Transverse colon (tissue), 4 donors: ENCODE measurements at regions not wholly inside any gene's neighbourhood (a gene's known extent, or its start where the extent isn't known, plus 50 kb on each side); places are given as distances from the start of the nearest gene placed in this dataset.

Source experiments
- DNase-seq: peaks from one replicate; pipeline ENCODE4 v3.0.0-alpha.2; 2019
- H3K27ac ChIP-seq, 4 donors: fragments of 200-600 bp; sonication (generic); 2 replicates each; pipeline ENCODE4 v1.5.1; 2016 to 2018; ENCODE audit warnings: inconsistent platforms in 4 of 4
- H3K27me3 ChIP-seq: fragments of 200-600 bp; sonication (generic); 2 replicates; pipeline ENCODE4 v1.5.1; 2017; ENCODE audit warnings: inconsistent platforms
- H3K36me3 ChIP-seq, 4 donors: fragments of 200-600 bp; sonication (generic); 2 replicates each; pipeline ENCODE4 v1.5.1; 2017 to 2019; ENCODE audit warnings: inconsistent platforms in 4 of 4
- H3K4me1 ChIP-seq, 4 donors: fragments of 200-600 bp; sonication (generic); 2 replicates each; pipeline ENCODE4 v1.5.1; 2017 to 2020; ENCODE audit warnings: inconsistent platforms in 4 of 4
- H3K4me3 ChIP-seq, 4 donors: fragments of 200-600 bp; sonication (generic); 1 replicate in 1 of 4; 2 replicates in 3 of 4; pipeline versions ENCODE4 v1.5.1 to v1.6.1; 2017 to 2019; ENCODE audit warnings: inconsistent platforms in 4 of 4
- H3K9me3 ChIP-seq, 2 donors: fragments of 200-600 bp; sonication (generic); 2 replicates each; pipeline ENCODE4 v1.5.1; 2017 to 2019; ENCODE audit warnings: inconsistent platforms in 2 of 2
- CTCF ChIP-seq, 5 experiments: fragments of 200-600 bp in 3 of 5; fragments of 450-650 bp in 2 of 5; sonication (generic) in 3 of 5; IDR thresholded peaks; 1 replicate in 2 of 5; 2 replicates in 3 of 5; pipeline ENCODE4 v1.5.1; 2016 to 2017; ENCODE audit warnings: antibody characterized with exemption in 5 of 5, inconsistent platforms in 3 of 5, mild to moderate bottlenecking in 2 of 5, moderate library complexity in 1 of 5
- EP300 ChIP-seq: sonication (generic); formaldehyde crosslinking; IDR thresholded peaks from one replicate; pipeline ENCODE4 v1.6.1; 2017; ENCODE audit warnings: antibody characterized with exemption, low read depth
- POLR2A ChIP-seq: fragments of 450-650 bp; IDR thresholded peaks from one replicate; pipeline ENCODE4 v1.6.1; 2016; ENCODE audit warnings: antibody characterized with exemption, mild to moderate bottlenecking, moderate library complexity
- POLR2AphosphoS5 ChIP-seq, 3 donors: sonication (generic); formaldehyde crosslinking; IDR thresholded peaks; one replicate each; pipeline ENCODE4 v1.6.1; 2016; ENCODE audit warnings: antibody characterized with exemption in 3 of 3
- WGBS, 2 donors: methylation state at CpG; one replicate each; pipeline ENCODE4 v1.1.5; 2018; ENCODE audit warnings: low coverage in 1 of 2; 5-methylcytosine and 5-hydroxymethylcytosine counted together
- in situ Hi-C, 4 donors: fragments of 200-750 bp; cut with MboI; loops; one replicate each; pipeline versions ENCODE4 v1.15.0 to v1.15.1; 2017; ENCODE audit warnings: low sequenced_read_pairs in 3 of 4, low pct_ligation_motif_present in 1 of 4, low pct_unique_long_range_greater_than_20kb in 1 of 4
- intact Hi-C: fragments of 100-400 bp; cut with DNase I; formaldehyde crosslinking; loops from one replicate; pipeline ENCODE4 v1.15.1; 2023; ENCODE audit warnings: low total_unique reads

DNA sequence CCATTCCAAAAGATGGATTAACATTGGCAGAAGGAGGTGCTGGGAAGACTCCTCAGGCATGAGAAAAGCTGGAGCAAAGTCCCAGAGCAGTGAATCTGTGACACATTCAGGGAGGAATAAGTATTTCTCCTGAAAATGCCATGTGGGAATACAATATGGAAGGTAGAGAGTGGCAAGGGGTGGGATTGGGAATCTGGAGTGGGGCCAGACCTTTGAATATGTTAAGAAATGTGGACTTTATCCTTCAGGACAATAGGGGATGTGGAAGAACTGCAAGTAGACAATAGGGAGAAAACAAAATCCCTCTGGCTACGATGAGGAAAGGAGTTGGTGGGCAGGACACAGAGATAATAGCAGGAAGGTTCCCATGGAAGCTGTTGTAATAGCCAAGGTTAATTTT is 305.6 kb upstream of the TGFBR2 start:
- Histone ChIP-seq H3K36me3 (no peaks in the 10 kb centered on the region), H3K27me3 (no peaks in the 10 kb centered on the region), H3K9me3 (no peaks in the 10 kb centered on the region), H3K4me3 (no peak overlapping the region), H3K4me1 (no peaks in the 10 kb centered on the region), H3K27ac (no peak overlapping the region)
- no peak for TF ChIP-seq POLR2A
- TF ChIP-seq CTCF (IDR thresholded peaks at IDR 0.05): no peak
- no peak for TF ChIP-seq EP300
- TF ChIP-seq POLR2AphosphoS5 (IDR thresholded peaks at IDR 0.05): no peak
- DNase-seq: no peak
- intact Hi-C loops: no loop called here
- WGBS, 2 donors: 71 to 81% methylated on average over 1 of the region's 1 CpG
- in situ Hi-C loops: no loop called here

DNA sequence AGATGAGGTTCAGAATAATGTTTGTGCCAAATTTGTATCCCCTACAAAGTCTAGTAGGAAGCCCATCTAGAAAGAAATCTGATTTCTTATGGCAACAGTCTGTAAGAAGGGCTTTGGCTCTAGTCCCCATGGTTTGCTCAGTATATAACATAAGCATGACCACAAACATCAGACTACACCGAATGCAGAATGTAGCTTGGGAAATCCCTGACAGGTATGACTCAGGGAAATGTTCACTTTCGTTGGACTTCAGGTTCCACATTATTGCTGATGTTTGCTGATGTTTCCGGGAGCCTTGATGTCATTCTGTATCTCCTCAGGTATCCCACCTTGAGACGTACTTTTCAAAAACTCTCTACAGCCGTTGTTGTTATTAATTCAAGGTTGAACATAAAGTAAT is 304.4 kb upstream of the TGFBR2 start:
- intact Hi-C loops: no loop called here

DNA sequence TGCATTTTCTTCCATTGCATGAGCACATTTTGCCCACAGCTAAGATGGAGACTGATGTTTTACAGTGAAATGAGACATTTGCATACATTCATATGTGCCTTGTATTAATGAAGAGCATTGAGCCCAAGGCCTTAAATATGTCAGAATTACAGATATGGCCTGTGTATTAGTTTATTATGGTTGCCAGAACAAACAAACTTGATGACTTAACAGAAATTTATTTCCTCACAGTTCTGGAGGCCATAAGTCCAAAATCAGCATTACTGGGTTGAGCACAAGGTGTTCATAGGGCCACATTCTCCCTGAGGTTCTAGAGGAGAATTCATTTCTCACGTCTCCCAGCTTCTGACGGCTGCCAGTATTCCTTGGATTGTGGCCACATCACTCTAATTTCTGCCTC is 302.6 kb upstream of the TGFBR2 start:
- WGBS, 2 donors: 94 to 98% methylated on average over 2 of the region's 2 CpGs
- Histone ChIP-seq H3K9me3 (no peaks in the 10 kb centered on the region), H3K27ac (no peak overlapping the region), H3K36me3 (no peaks in the 10 kb centered on the region), H3K27me3 (no peaks in the 10 kb centered on the region), H3K4me1 (peaks cover 0 to 9% (median 0%) of the 10 kb centered on the region in 4 donors), H3K4me3 (no peak overlapping the region)
- in situ Hi-C loops (no loop called here), intact Hi-C loops (no loop called here)
- TF ChIP-seq EP300 (no peak), CTCF (IDR thresholded peaks at IDR 0.05) (no peak), POLR2A (no peak), POLR2AphosphoS5 (IDR thresholded peaks at IDR 0.05) (no peak)
- no peak for DNase-seq

More for the DNA sequence above, 304.4 kb upstream of the TGFBR2 start:
- H3K4me3 ChIP-seq: no peak overlapping the region
- WGBS, 2 donors: 67 to 72% methylated on average over 1 to 5 of the region's 5 CpGs
- H3K27ac ChIP-seq: no peak overlapping the region
- no peak for TF ChIP-seq POLR2AphosphoS5 (IDR thresholded peaks at IDR 0.05)
- no peak for TF ChIP-seq EP300
- no peak for TF ChIP-seq CTCF (IDR thresholded peaks at IDR 0.05)
- no peak for TF ChIP-seq POLR2A
- no peaks in the 10 kb centered on the region for H3K9me3 ChIP-seq
- in situ Hi-C loops: no loop called here
- no peaks in the 10 kb centered on the region for H3K27me3 ChIP-seq
- no peak for DNase-seq
- no peaks in the 10 kb centered on the region for H3K4me1 ChIP-seq
- H3K36me3 ChIP-seq: no peaks in the 10 kb centered on the region

- in situ Hi-C loops (no loop called here), intact Hi-C loops (no loop called here)
- no peaks in the 10 kb centered on the region for H3K36me3 ChIP-seq
- TF ChIP-seq EP300 (no peak), POLR2A (no peak), POLR2AphosphoS5 (IDR thresholded peaks at IDR 0.05) (no peak), CTCF (IDR thresholded peaks at IDR 0.05) (no peak)
- WGBS, 2 donors: 79% methylated on average over 3 of the region's 3 CpGs; no CpG with 5 or more reads in 1 of the 2 donors
- no peaks in the 10 kb centered on the region for H3K9me3 ChIP-seq
- H3K27me3 ChIP-seq: no peaks in the 10 kb centered on the region
- DNase-seq: no peak
- no peak overlapping the region for H3K4me3 ChIP-seq
- H3K4me1 ChIP-seq: peaks cover 0 to 9% (median 0%) of the 10 kb centered on the region in 4 donors
- no peak overlapping the region for H3K27ac ChIP-seq
Measured at GRCh38 chr3:30305021-30305420, 301.4 kb upstream of the TGFBR2 start.
